ENCODE measurements at regions not wholly inside any gene's neighbourhood (a gene's known extent, or its start where the extent isn't known, plus 50 kb on each side); places are given as distances from the start of the nearest gene placed in this dataset.

- TF ChIP-seq CTCF (IDR thresholded peaks at IDR 0.05) (no peak), POLR2A (IDR thresholded peaks at IDR 0.05) (no peak)
- Histone ChIP-seq H3K4me3 (no peak overlapping the region), H3K36me3 (no peaks in the 10 kb centered on the region), H3K4me1 (no peaks in the 10 kb centered on the region), H3K27me3 (no peaks in the 10 kb centered on the region), H3K9me3 (no peaks in the 10 kb centered on the region), H3K27ac (no peak overlapping the region)
- intact Hi-C loops (cut with DNase I; ENCODE audit: low total_unique reads), result no loop called here
- no peak for DNase-seq
These were observed 1084.4 kb downstream of the SLITRK1 start for GRCh38 chr13:82797876-82798275.

- H3K9me3 ChIP-seq, result no peaks in the 10 kb centered on the region
- H3K4me1 ChIP-seq, result no peaks in the 10 kb centered on the region
- no peaks in the 10 kb centered on the region for H3K27me3 ChIP-seq
- H3K4me3 ChIP-seq, result no peak overlapping the region
- no peak for DNase-seq
- intact Hi-C loops (cut with DNase I; ENCODE audit: low total_unique reads), result no loop called here
- no peak overlapping the region for H3K27ac ChIP-seq
- no peaks in the 10 kb centered on the region for H3K36me3 ChIP-seq
- TF ChIP-seq POLR2A (IDR thresholded peaks at IDR 0.05) (no peak), CTCF (IDR thresholded peaks at IDR 0.05) (no peak)
These were observed 1091.2 kb downstream of the SLITRK1 start for GRCh38 chr13:82791035-82791434.

GRCh38 chr13:82772816-82773215, 1109.5 kb downstream of the SLITRK1 start:
- Histone ChIP-seq H3K9me3 (no peaks in the 10 kb centered on the region), H3K36me3 (no peaks in the 10 kb centered on the region), H3K27me3 (no peaks in the 10 kb centered on the region), H3K4me1 (no peaks in the 10 kb centered on the region), H3K4me3 (no peak overlapping the region), H3K27ac (no peak overlapping the region)
- TF ChIP-seq CTCF (IDR thresholded peaks at IDR 0.05) (no peak), POLR2A (IDR thresholded peaks at IDR 0.05) (no peak)
- DNase-seq, result no peak
- intact Hi-C loops (cut with DNase I; ENCODE audit: low total_unique reads), result no loop called here

GRCh38 chr13:82766732-82767321, 1115.4 kb downstream of the SLITRK1 start:
- intact Hi-C loops (cut with DNase I; ENCODE audit: low total_unique reads), result no loop called here
- Histone ChIP-seq H3K4me3 (no peak overlapping the region), H3K27me3 (no peaks in the 10 kb centered on the region), H3K9me3 (no peaks in the 10 kb centered on the region), H3K36me3 (no peaks in the 10 kb centered on the region), H3K27ac (no peak overlapping the region), H3K4me1 (no peaks in the 10 kb centered on the region)
- DNase-seq, result no peak
- TF ChIP-seq POLR2A (IDR thresholded peaks at IDR 0.05) (no peak), CTCF (IDR thresholded peaks at IDR 0.05) (no peak)

GRCh38 chr13:82758044-82758443, 1124.2 kb downstream of the SLITRK1 start:
- no peak for DNase-seq
- H3K36me3 ChIP-seq, result no peaks in the 10 kb centered on the region
- H3K9me3 ChIP-seq, result no peaks in the 10 kb centered on the region
- H3K4me1 ChIP-seq, result no peaks in the 10 kb centered on the region
- intact Hi-C loops (cut with DNase I; ENCODE audit: low total_unique reads), result no loop called here
- no peak overlapping the region for H3K27ac ChIP-seq
- H3K27me3 ChIP-seq, result no peaks in the 10 kb centered on the region
- TF ChIP-seq CTCF (IDR thresholded peaks at IDR 0.05) (no peak), POLR2A (IDR thresholded peaks at IDR 0.05) (no peak)
- H3K4me3 ChIP-seq, result no peak overlapping the region
